HG03095 (cell line): ENCODE measurements at regions not wholly inside any gene's neighbourhood (a gene's known extent, or its start where the extent isn't known, plus 50 kb on each side); places are given as distances from the start of the nearest gene placed in this dataset.
"Not testable (repeated sequence)": the region's sequence is repeated elsewhere in the genome, so short reads cannot be mapped to it uniquely, and the experiment has no call there.

Experiments
- ATAC-seq: cut with Tn5 transposase; IDR thresholded peaks from one replicate; pipeline ENCODE4 v1.9.1; 2021; ENCODE audit warnings: moderate library complexity; ENCODE audit not compliant: unreplicated experiment

- no peak for ATAC-seq
Observed at GRCh38 chr6:10138917-10139316, 276.0 kb downstream of the TFAP2A start.

DNA sequence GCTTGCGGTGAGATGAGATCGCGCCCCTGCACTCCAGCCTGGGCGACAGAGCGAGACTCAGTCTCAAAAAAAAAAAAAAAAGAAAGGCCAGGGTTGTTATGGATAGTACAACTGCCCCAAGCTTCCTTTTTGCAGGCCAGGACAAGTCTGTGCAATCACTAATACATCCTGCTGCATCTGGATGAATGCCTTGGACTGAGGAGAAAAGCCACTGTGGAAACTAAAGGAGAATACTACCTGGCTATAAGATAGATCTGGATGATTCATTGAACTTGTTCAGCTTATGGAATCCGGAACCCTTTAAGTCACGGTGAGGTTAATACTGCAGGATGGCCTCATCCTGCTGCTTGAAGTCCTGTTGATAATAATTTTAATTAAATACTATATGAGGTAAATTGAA, 278.2 kb downstream of the TFAP2A start:
- no peak for ATAC-seq

DNA sequence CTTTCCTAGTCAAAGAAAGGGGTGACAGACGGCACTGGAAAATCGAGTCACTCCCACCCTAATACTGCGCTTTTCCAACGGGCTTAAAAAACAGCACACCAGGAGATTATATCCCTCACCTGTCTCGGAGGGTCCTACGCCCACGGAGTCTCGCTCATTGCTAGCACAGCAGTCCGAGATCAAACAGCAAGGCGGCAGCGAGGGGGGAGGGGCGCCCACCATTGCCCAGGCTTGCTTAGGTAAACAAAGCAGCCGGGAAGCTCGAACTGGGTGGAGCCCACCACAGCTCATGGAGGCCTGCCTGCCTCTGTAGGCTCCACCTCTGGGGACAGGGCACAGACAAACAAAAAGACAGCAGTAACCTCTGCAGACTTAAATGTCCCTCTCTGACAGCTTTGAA, 280.7 kb downstream of the TFAP2A start:
- ATAC-seq = not testable (repeated sequence)

GRCh38 chr6:10128721-10129120, 286.2 kb downstream of the TFAP2A start:
- no peak for ATAC-seq

- no peak for ATAC-seq
Observed at GRCh38 chr6:10122164-10122563, 292.7 kb downstream of the TFAP2A start.

- ATAC-seq = no peak
Observed at GRCh38 chr6:10112871-10113549, 301.9 kb downstream of the TFAP2A start.

GRCh38 chr6:10111975-10112374, 302.9 kb downstream of the TFAP2A start:
- no peak for ATAC-seq

GRCh38 chr6:10101551-10102252, 313.2 kb downstream of the TFAP2A start:
- no peak for ATAC-seq

DNA sequence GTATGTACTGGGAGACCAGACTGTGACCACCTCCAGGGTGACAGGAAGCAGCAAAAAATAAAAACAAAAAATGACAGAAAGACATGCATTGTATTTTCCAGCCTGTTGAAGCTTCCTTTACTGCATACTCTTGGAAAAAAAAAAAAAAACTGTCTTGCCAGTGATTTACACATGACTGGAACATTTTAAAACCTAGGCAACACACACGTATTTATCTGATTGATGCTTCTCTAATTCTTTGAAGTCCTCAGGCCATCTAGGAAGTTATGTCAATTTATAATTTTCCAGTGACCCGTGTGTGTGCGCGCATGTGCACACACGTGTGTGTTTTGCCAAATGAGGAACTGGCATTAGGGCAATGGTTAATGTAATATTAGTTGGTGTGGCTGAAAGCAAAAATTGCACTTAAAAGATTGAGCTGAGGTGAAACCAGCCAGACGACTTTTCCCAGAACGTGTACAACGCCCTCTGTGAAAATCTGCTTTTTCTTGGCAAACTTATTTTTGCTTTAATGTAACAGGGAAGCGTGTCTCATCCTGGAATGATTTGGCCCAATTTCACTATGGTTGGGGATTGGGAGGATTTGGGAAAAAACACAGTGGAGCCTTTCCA, 315.2 kb downstream of the TFAP2A start:
- ATAC-seq = no peak

DNA sequence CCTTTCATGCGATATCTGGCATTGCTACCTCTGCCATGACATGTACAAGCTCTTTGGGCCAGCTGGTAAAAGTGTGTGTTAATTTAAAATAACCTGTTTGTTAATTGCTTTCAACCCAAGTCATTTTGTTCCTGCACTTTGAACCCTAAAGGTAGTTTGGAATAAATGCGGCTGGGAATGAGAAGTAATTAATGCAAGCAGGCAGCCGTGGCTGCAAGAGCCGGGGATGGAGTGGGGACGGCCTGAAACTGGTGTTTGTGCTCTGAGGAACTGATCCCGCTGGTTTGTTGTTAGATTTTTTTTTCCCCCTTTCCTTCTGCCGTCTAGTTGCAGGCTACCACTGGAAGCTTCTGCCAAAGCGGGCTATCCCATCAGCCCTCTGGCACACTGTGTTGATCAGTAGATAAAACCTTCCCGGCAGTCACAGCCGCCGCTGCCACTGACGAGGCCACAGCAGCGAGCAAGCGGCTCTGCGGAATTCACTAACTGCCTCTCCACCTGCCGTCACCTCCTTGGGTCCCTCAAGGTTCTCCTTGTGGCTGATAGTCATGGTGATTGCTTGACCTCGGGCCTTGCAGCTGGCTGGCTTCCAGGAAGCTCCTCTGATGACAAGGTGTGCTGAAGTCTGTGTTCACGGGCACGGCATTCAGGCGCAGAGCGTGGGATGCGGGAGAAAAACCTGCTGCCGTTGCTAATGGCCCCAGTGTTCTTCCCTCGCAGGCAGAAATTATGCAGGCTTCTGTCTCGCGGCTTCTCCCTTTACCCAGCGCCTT, 315.9 kb downstream of the TFAP2A start:
- ATAC-seq = no peak

- ATAC-seq = no peak
Observed at GRCh38 chr6:10093282-10093681, 321.6 kb downstream of the TFAP2A start.

GRCh38 chr6:10084111-10084986, 330.5 kb downstream of the TFAP2A start:
- ATAC-seq = no peak

- no peak for ATAC-seq
Observed at GRCh38 chr6:10082385-10082784, 332.5 kb downstream of the TFAP2A start.

- no peak for ATAC-seq
Observed at GRCh38 chr6:10081957-10082356, 332.9 kb downstream of the TFAP2A start.

GRCh38 chr6:10081075-10081474, 333.8 kb downstream of the TFAP2A start:
- no peak for ATAC-seq

- ATAC-seq = no peak
Observed at GRCh38 chr6:10080561-10080960, 334.3 kb downstream of the TFAP2A start.

- no peak for ATAC-seq
Observed at GRCh38 chr6:10078581-10078980, 336.3 kb downstream of the TFAP2A start.

DNA sequence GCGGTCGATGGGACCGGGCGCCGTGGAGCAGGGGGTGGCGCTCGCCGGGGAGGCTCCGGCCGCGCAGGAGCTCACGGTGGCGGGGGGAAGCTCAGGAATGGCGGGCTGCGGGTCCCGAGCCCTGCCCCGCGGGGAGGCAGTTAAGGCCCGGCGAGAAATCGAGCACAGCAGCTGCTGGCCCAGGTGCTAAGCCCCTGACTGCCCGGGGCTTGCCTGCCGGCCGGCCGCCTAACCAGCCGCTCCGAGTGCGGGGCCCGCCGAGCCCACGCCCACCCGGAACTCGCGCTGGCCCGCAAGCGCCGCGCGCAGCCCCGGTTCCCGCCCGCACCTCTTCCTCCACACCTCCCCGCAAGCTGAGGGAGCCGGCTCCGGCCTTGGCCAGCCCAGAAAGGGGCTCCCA, 340.1 kb downstream of the TFAP2A start:
- ATAC-seq = not testable (repeated sequence)

GRCh38 chr6:10073341-10073740, 341.5 kb downstream of the TFAP2A start:
- ATAC-seq = no peak

DNA sequence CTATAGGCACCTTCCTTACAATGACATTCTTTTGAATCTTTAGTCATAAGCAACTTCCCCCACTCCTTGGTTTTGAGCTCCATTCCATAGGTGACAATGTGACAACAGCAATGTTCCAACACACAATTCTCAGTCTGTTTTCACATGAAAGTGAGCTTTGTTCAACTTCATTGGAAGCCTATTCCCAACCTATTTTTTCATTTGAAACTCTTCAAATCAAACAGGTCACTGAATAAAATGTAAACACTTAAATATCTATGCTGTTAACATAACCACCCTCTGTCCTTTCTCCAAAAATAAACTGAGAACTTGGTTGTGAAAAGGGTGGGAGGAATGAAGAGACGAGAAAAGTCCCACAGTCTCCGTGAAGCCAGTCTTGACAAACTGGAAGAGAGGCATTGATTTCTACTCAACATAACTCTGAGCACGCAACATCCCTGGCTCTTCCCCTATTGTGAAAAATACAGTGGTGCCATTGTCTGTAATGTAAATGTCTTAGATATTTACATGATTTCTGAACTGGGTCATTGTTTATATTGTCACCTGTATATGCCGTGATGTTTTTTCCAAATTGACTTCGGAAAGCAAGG, 343.1 kb downstream of the TFAP2A start:
- ATAC-seq = no peak
